RPMI7951 (cell line): ENCODE measurements at regions not wholly inside any gene's neighbourhood (a gene's known extent, or its start where the extent isn't known, plus 50 kb on each side); places are given as distances from the start of the nearest gene placed in this dataset.
"Not testable (repeated sequence)": the region's sequence is repeated elsewhere in the genome, so short reads cannot be mapped to it uniquely, and the experiment has no call there.

Source experiments
- DNase-seq: peaks from one replicate; pipeline ENCODE4 v3.0.0-alpha.2; 2012; ENCODE audit warnings: low read depth

DNA sequence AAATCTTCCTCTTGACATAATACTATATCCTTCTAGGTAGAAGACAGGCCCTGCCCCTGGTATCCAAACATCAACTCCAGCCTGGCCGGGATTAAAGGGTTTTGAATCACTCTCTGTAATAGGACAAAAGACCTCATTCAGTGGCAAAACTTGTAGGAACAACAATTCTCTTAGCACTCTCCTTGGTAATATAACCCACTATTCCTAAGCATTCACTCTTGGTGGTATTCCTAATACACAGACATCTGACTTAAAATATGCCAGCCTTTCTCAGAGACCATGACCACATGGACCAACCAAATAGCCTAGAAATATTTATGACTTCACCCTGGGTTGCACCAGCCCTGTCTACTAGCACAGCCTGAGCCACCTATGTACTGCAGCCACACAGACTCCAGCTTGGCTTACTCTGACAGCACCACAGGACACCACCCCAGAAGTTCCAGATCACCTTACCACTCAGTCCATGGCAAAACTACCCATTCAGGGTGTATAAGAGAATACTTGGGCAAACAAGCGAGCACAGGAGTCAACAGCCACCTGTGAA, 244.9 kb upstream of the NEBL start:
- DNase-seq, result no peak

- DNase-seq, result no peak
These were observed 241.7 kb upstream of the NEBL start for GRCh38 chr10:21138769-21139340.

DNA sequence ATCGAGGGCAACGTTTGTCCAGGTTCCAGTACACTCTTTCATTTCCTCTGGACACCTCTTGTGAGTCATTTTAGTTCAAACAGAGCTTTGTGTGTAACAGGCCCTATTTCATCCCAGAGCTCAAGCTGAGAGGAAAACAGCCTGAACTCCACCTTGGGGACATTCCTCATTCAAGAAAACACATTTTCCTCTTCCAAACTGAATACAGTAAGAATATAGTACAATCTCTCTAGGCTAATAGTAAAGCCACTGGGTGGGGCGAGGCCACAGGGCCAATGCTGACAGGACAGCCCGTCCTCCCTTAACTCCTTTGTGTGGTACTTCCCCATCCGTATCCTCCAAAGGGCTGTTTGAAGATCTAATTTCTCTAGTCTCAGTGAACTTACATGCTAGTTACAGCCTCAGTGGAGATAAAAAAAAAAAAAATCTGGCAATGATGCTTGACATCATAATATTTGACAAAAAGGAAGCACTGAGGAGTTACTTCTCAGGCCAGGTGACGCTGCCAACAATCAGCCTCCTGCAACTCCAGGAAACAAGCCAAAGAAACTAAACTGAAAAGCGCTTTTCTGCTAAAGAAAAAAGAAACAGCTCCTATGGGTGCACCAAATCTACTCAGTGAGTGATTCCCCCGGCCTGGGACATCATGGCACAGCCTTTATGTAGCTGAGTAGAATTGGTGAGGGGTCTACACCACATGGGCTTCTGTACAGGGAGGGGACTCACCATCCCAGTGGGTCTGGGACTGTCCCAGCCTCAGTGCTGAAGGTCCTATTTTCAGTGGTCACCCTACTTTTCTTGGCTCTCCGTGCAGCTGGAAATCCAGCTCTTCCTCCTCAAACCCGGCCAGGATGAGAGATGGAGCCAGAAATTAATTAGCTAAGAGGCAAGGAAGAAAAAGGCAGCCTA, 238.2 kb upstream of the NEBL start:
- DNase-seq, result peak; percentile 5

GRCh38 chr10:21134645-21135022, 237.5 kb upstream of the NEBL start:
- no peak for DNase-seq

- DNase-seq, result no peak
These were observed 233.8 kb upstream of the NEBL start for GRCh38 chr10:21130683-21131442.

GRCh38 chr10:21130108-21130507, 233.0 kb upstream of the NEBL start:
- DNase-seq, result no peak

GRCh38 chr10:21125471-21126228, 228.5 kb upstream of the NEBL start:
- no peak for DNase-seq

DNA sequence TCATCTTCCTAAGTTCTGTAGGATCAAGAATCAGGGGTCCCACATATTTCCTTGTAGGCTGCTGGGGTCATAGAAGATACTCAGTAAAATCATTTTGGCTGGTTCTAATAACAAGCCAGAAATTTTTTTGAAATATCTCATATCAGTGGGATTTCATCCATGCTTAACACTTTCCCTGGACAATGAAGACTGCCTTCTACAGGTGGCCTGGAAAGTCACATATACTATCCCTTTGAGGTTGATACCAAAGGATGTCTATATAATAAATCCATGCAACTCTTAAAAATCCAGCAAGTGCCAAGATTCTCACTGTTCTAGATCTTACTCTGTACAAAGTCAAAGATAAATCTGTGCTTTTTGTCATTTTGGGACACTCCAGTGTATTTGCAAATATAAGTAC, 225.8 kb upstream of the NEBL start:
- DNase-seq, result no peak

- not testable (repeated sequence) for DNase-seq
These were observed 224.7 kb upstream of the NEBL start for GRCh38 chr10:21121822-21122221.

GRCh38 chr10:21114683-21115082, 217.6 kb upstream of the NEBL start:
- no peak for DNase-seq

DNA sequence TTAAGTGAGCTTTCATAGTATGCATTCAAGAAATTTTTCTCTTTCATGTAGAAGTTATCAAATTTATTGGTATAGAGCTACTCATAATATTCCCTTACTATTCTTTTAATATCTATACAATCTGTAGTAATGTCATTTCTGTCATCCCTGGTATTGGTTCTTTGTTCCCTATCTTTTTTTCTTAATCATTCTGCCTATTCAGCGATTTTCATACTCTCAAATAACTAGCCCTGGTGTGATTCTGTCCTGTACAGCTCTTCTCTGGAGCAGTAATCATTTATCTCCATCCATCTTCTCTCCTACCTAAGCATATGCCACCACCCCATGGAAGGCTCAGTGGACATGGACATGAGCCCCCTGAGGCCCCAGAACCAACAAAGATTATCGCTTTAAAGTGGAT, 213.2 kb upstream of the NEBL start:
- no peak for DNase-seq

GRCh38 chr10:21106931-21107330, 209.8 kb upstream of the NEBL start:
- not testable (repeated sequence) for DNase-seq

DNA sequence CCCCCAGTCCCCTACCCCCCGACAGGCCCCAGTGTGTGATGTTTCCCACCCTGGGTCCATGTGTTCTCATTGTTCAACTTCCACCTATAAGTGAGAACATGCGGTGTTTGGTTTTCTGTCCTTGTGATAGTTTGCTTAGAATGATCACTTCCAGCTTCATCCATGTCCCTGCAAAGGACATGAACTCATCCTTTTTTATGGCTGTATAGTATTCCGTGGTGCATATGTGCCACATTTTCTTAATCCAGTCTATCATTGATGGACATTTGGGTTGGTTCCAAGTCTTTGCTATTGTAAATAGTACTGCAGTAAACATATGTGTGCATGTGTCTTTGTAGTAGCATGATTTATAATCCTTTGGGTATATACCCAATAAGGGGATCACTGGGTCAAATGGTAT, 208.2 kb upstream of the NEBL start:
- not testable (repeated sequence) for DNase-seq

GRCh38 chr10:21100871-21101514, 203.9 kb upstream of the NEBL start:
- no peak for DNase-seq

GRCh38 chr10:21100190-21100589, 203.1 kb upstream of the NEBL start:
- DNase-seq, result no peak

- DNase-seq, result no peak
These were observed 202.4 kb upstream of the NEBL start for GRCh38 chr10:21099291-21100062.

DNA sequence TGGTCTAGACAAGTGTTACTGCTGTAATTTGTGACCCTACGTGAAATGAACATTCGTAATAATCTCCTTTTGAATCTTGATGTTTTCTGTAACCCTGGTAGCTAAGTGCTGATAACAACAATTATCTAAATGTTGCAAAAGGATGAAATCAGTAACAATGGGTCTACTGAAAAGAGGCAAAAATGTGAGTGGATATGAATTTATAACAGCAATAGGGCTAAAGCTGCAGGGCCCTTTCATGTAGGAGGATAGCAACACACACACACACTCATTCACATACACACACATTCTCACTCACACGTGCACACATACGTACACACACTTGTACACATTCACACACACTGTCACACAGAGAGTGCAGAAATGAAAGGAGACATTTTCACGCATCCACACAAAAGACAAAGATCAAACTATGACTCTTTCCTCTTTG, 200.8 kb upstream of the NEBL start:
- DNase-seq, result no peak

GRCh38 chr10:21095494-21096055, 198.5 kb upstream of the NEBL start:
- DNase-seq, result no peak

DNA sequence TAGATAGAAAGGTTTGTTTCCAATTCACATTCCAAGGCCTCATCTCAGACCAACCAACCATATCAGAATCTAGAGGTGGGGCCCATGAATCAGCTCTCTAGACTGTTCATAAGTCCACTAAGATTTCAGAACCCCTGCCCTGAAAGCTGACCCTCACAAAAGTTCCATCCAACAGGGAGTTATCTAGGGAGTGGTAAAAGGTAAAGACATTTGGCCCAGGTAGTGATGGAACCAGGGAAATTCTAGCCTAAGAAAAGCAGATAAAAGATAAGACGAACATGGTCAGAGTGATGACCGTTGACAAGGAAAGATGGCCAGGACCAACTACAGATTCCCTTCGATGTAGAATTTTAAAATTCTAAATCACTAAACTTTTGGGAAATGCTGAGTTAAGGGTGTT, 198.0 kb upstream of the NEBL start:
- no peak for DNase-seq
